ENCODE measurements at regions not wholly inside any gene's neighbourhood (a gene's known extent, or its start where the extent isn't known, plus 50 kb on each side); places are given as distances from the start of the nearest gene placed in this dataset.

GRCh38 chr14:101498526-101498860 is 62.8 kb upstream of the DIO3 start:
- TF ChIP-seq CTCF (IDR thresholded peaks at IDR 0.05) (no peak), POLR2A (IDR thresholded peaks at IDR 0.05) (no peak)
